22Rv1 (cell line): ENCODE measurements at regions not wholly inside any gene's neighbourhood (a gene's known extent, or its start where the extent isn't known, plus 50 kb on each side); places are given as distances from the start of the nearest gene placed in this dataset.

ENCODE experiments used
- ZFX ChIP-seq: fragments of 450-650 bp; IDR thresholded peaks from 2 replicates; pipeline ENCODE4 v1.6.1; 2017; ENCODE audit warnings: antibody characterized with exemption, borderline replicate concordance
- TF ChIP-seq, protein P1 (sequence below): fragments of 450-650 bp; IDR thresholded peaks from 2 replicates; pipeline ENCODE4 v1.5.1; 2017; ENCODE audit warnings: mild to moderate bottlenecking

GRCh38 chr13:74895042-74895796 lies 586.8 kb downstream of the TBC1D4 start:
- TF ChIP-seq, protein P1, sequence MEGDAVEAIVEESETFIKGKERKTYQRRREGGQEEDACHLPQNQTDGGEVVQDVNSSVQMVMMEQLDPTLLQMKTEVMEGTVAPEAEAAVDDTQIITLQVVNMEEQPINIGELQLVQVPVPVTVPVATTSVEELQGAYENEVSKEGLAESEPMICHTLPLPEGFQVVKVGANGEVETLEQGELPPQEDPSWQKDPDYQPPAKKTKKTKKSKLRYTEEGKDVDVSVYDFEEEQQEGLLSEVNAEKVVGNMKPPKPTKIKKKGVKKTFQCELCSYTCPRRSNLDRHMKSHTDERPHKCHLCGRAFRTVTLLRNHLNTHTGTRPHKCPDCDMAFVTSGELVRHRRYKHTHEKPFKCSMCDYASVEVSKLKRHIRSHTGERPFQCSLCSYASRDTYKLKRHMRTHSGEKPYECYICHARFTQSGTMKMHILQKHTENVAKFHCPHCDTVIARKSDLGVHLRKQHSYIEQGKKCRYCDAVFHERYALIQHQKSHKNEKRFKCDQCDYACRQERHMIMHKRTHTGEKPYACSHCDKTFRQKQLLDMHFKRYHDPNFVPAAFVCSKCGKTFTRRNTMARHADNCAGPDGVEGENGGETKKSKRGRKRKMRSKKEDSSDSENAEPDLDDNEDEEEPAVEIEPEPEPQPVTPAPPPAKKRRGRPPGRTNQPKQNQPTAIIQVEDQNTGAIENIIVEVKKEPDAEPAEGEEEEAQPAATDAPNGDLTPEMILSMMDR, result no peak
- no peak for TF ChIP-seq ZFX
